K562 (cell line): ENCODE measurements at regions not wholly inside any gene's neighbourhood (a gene's known extent, or its start where the extent isn't known, plus 50 kb on each side); places are given as distances from the start of the nearest gene placed in this dataset.

Experiments
- ATAC-seq: fragments of 200-7000 bp; cut with Tn5 transposase; 3 replicates; pipeline ENCODE4 v1.9.1; 2020; ENCODE audit warnings: moderate library complexity
- BruUV-seq: library from RNA; stranded (reverse); fragments of 400-500 nt; replicated peaks from 2 replicates; lab custom pipeline; 2021; lab: Mats Ljungman, UMichigan
- CTCF ChIA-PET: fragments of 300-600 bp; formaldehyde crosslinking; extraction: SDS; loops from one replicate; lab custom pipeline; 2021; ENCODE audit warnings: low intra/inter-chr PET ratio; lab: Yijun Ruan, JAX
- POLR2A ChIA-PET: fragments of 300-600, 350-650 bp; sonication (Branson Sonifier 250); formaldehyde crosslinking; extraction: SDS; loops from one replicate; lab custom pipeline; 2021; ENCODE audit warnings: antibody characterized with exemption, inconsistent platforms; lab: Yijun Ruan, JAX
- DNase-seq, 4 experiments: peaks; one replicate each; pipeline versions ENCODE4 v3.0.0 to v3.0.0-alpha.2; 2011 to 2018; ENCODE audit warnings: low spot score in 3 of 4, mixed read lengths in 3 of 4; ENCODE audit errors: extremely low read depth in 1 of 4
- FAIRE-seq: peaks from 2 replicates; lab custom pipeline; 2011; peaks lifted over from hg19 to GRCh38; lab: Jason Lieb, UNC
- H2AFZ ChIP-seq: 2 replicates; pipeline ENCODE4 v1.6.0; 2011; ENCODE audit warnings: low read depth, low read length, control low read depth, inconsistent platforms
- H3K27ac ChIP-seq: fragments of 200-600 bp; 3 replicates; pipeline ENCODE4 v1.8.0; 2011; ENCODE audit warnings: low read depth, mild to moderate bottlenecking, control low read depth, inconsistent platforms, low read length, moderate library complexity, mixed read lengths; ENCODE audit errors: extremely low read depth
- H3K27me3 ChIP-seq, 2 experiments: fragments of 300-600 bp in 1 of 2; 2 replicates in 1 of 2; 3 replicates in 1 of 2; pipeline versions ENCODE4 v1.6.0 to v1.8.0; 2011; ENCODE audit warnings: inconsistent platforms in 2 of 2, low read length in 2 of 2, mild to moderate bottlenecking in 1 of 2, mixed read lengths in 1 of 2, moderate library complexity in 1 of 2; ENCODE audit not compliant: control insufficient read depth in 2 of 2, insufficient read depth in 2 of 2
- H3K36me3 ChIP-seq: fragments of 300-600 bp; 3 replicates; pipeline ENCODE4 v1.8.0; 2011; ENCODE audit warnings: mild to moderate bottlenecking, low read length, inconsistent platforms; ENCODE audit not compliant: control insufficient read depth, insufficient read depth
- H3K4me1 ChIP-seq, 2 experiments: fragments of 200-600 bp in 1 of 2; replicated peaks in 1 of 2; 2 replicates in 1 of 2; 3 replicates in 1 of 2; pipeline versions ENCODE4 v1.5.1 to v1.8.0; 2011; ENCODE audit warnings: inconsistent platforms in 2 of 2, low read length in 2 of 2, mild to moderate bottlenecking in 1 of 2, mixed read lengths in 1 of 2, moderate library complexity in 1 of 2; ENCODE audit not compliant: control insufficient read depth in 2 of 2, insufficient read depth in 2 of 2
- H3K4me2 ChIP-seq: 2 replicates; pipeline ENCODE4 v1.6.1; 2011; ENCODE audit warnings: low read length, control low read depth, inconsistent platforms, mixed read lengths; ENCODE audit not compliant: insufficient read depth
- H3K4me3 ChIP-seq: fragments of 200-600 bp; sonication (generic), shearing (Covaris generic); 2 replicates; pipeline ENCODE4 v1.5.1; 2016; ENCODE audit warnings: control low read depth, inconsistent platforms
- H3K79me2 ChIP-seq: fragments of 200-600 bp; 3 replicates; pipeline ENCODE4 v1.8.0; 2011; ENCODE audit warnings: low read length, inconsistent platforms; ENCODE audit not compliant: control insufficient read depth, insufficient read depth
- H3K9ac ChIP-seq, 2 experiments: 2 replicates each; pipeline versions ENCODE4 v1.6.0 to v1.6.1; 2011; ENCODE audit warnings: low read depth in 2 of 2, low read length in 2 of 2, control low read depth in 1 of 2, inconsistent platforms in 1 of 2, mild to moderate bottlenecking in 1 of 2, mixed read lengths in 1 of 2; ENCODE audit not compliant: insufficient read depth in 1 of 2
- H3K9me1 ChIP-seq: one replicate; pipeline ENCODE4 v1.6.0; 2011; ENCODE audit warnings: inconsistent platforms, mild to moderate bottlenecking, low read length, moderate library complexity; ENCODE audit not compliant: control insufficient read depth, insufficient read depth
- H3K9me3 ChIP-seq: replicated peaks from 2 replicates; pipeline ENCODE4 v1.5.1; 2011; ENCODE audit warnings: low read depth, low read length, inconsistent platforms; ENCODE audit not compliant: control insufficient read depth, insufficient read depth
- H4K20me1 ChIP-seq: replicated peaks from 2 replicates; pipeline ENCODE4 v1.6.1; 2011; ENCODE audit warnings: low read length, inconsistent platforms, mixed read lengths; ENCODE audit not compliant: control insufficient read depth, insufficient read depth
- CBX2 ChIP-seq: fragments of 200-600 bp; sonication (generic); IDR thresholded peaks from one replicate; pipeline ENCODE4 v1.6.1; 2012; ENCODE audit warnings: mild to moderate bottlenecking, low read length, inconsistent platforms; ENCODE audit not compliant: insufficient read depth, poor library complexity, severe bottlenecking
- CHD7 ChIP-seq: fragments of 200-600 bp; sonication (generic); IDR thresholded peaks from one replicate; pipeline ENCODE4 v1.6.1; 2012; ENCODE audit warnings: mild to moderate bottlenecking, low read depth, low read length, inconsistent platforms
- ERF ChIP-seq: fragments of 450-650 bp; formaldehyde crosslinking; IDR thresholded peaks from 2 replicates; pipeline ENCODE4 v1.4.0; 2020; ENCODE audit warnings: mild to moderate bottlenecking, mixed read lengths
- FUS ChIP-seq: fragments of 200-400 bp; formaldehyde crosslinking; optimal IDR thresholded peaks from 2 replicates; pipeline ENCODE3; 2017; ENCODE audit warnings: low read depth, low read length
- TGIF2 ChIP-seq: sonication (generic); formaldehyde crosslinking; IDR thresholded peaks from 2 replicates; pipeline ENCODE4 v1.8.1; 2022; ENCODE audit warnings: mild to moderate bottlenecking, missing genetic modification reagents, moderate library complexity
- ZNF780A ChIP-seq: fragments of 250-450 bp; sonication (Bioruptor Pico); IDR thresholded peaks from 2 replicates; pipeline ENCODE4 v1.5.0; 2021; ENCODE audit warnings: mild to moderate bottlenecking
- WGBS: fragments of 100-300 bp; shearing (Covaris generic); methylation state at CpG from one replicate; pipeline ENCODE4 v1.1.6; 2016; ENCODE audit warnings: low coverage, mixed read lengths; ENCODE audit not compliant: insufficient coverage; ENCODE audit errors: missing lambda C conversion rate; 5-methylcytosine and 5-hydroxymethylcytosine counted together
- in situ Hi-C: fragments of 300-500 bp; cut with MboI; formaldehyde crosslinking; loops from 4 replicates; pipeline ENCODE4 v1.15.0; 2018; ENCODE audit warnings: inconsistent platforms, mixed read lengths
- intact Hi-C: fragments of 100-400 bp; cut with micrococcal nuclease; formaldehyde crosslinking; loops from 2 replicates; pipeline ENCODE4 v1.14.2; 2022

GRCh38 chr12:78792052-78792698 lies 72.4 kb upstream of the SYT1 start:
- no peak overlapping the region for H3K27ac ChIP-seq
- H3K9ac ChIP-seq: no peak overlapping the region
- H3K79me2 ChIP-seq: no peaks in the 10 kb centered on the region
- no peaks in the 10 kb centered on the region for H3K27me3 ChIP-seq
- ATAC-seq: no peak
- no peak overlapping the region for H3K4me3 ChIP-seq
- BruUV-seq: no TSS peak
- in situ Hi-C loops: no loop called here
- no peaks in the 10 kb centered on the region for H4K20me1 ChIP-seq
- no peak for DNase-seq
- FAIRE-seq: no peak
- no peaks in the 10 kb centered on the region for H3K36me3 ChIP-seq
- H2AFZ ChIP-seq: no peak overlapping the region
- H3K4me1 ChIP-seq: no peaks in the 10 kb centered on the region
- H3K4me2 ChIP-seq: no peak overlapping the region
- H3K9me1 ChIP-seq: no peaks in the 10 kb centered on the region
- CTCF ChIA-PET: no interaction called here
- POLR2A ChIA-PET: no interaction called here
- H3K9me3 ChIP-seq: no peaks in the 10 kb centered on the region
- intact Hi-C loops: no loop called here
- TF ChIP-seq TGIF2 (no peak), CBX2 (no peak), ZNF780A (CRISPR knock-in tag) (no peak), ERF (CRISPR knock-in tag) (no peak), FUS (no peak), CHD7 (no peak)
- 0% methylated on average over 6 of the region's 6 CpGs for WGBS
